Mucosa of stomach (tissue), 1 donor: ENCODE measurements at regions not wholly inside any gene's neighbourhood (a gene's known extent, or its start where the extent isn't known, plus 50 kb on each side); places are given as distances from the start of the nearest gene placed in this dataset.

Source experiments
- H3K27me3 ChIP-seq: one replicate; pipeline ENCODE4 v1.7.0; 2013; ENCODE audit warnings: mild to moderate bottlenecking, low read length; ENCODE audit not compliant: control insufficient read depth, insufficient read depth
- H3K36me3 ChIP-seq: one replicate; pipeline ENCODE4 v1.7.0; 2013; ENCODE audit warnings: low read length; ENCODE audit not compliant: control insufficient read depth, insufficient read depth
- H3K4me1 ChIP-seq: one replicate; pipeline ENCODE4 v1.7.0; 2013; ENCODE audit warnings: mild to moderate bottlenecking, low read length; ENCODE audit not compliant: control insufficient read depth, insufficient read depth
- H3K4me3 ChIP-seq: one replicate; pipeline ENCODE4 v1.7.0; 2013; ENCODE audit warnings: low read length
- H3K9ac ChIP-seq: one replicate; pipeline ENCODE4 v1.7.0; 2013; ENCODE audit warnings: mild to moderate bottlenecking, low read length, moderate library complexity
- H3K9me3 ChIP-seq: one replicate; pipeline ENCODE4 v1.7.0; 2013; ENCODE audit warnings: mild to moderate bottlenecking, low read length, moderate library complexity; ENCODE audit not compliant: control insufficient read depth
- donor health status: Pancreatic carcinoma.

DNA sequence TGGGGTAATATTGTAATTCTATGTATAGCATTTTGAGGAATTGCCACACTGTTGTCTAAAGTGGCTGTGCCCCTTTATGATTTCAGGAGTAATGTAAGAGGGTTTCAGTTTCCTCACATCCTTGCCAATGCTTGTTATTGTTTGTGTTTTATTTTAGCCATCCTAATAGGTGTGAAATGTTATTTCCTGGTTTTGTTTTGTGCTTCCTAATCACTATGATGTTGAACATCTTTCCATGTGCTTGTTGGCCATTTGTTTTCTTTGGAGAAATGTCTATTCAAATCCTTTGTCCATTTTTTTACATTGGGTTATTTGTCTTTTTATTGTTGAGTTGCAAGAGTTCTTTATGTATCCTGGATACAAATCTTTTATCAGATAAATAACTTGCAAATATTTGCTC, 97.3 kb upstream of the MLIP start:
- H3K4me1 ChIP-seq = no peaks in the 10 kb centered on the region
- no peak overlapping the region for H3K4me3 ChIP-seq
- H3K36me3 ChIP-seq = no peaks in the 10 kb centered on the region

DNA sequence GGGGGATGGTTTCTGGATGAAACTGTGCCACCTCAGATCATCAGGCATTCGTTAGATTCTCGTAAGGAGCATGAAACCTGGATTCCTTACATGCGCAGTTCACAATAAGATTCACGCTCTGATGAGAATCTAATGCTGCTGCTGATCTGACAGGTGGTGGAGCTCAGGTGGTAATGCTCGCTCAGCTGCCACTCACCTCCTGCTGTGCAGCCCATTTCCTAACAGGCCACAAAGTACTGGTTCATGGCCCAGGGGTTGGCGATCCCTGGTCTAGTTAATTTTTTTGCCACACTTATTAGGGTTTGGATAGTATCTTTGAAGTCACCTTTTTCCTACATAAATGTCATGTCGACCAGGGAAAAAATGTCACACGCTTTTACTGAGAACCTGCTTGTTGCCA, 96.8 kb upstream of the MLIP start:
- Histone ChIP-seq H3K4me1 (no peaks in the 10 kb centered on the region), H3K9me3 (no peaks in the 10 kb centered on the region), H3K9ac (no peak overlapping the region), H3K36me3 (no peaks in the 10 kb centered on the region), H3K27me3 (no peaks in the 10 kb centered on the region), H3K4me3 (no peak overlapping the region)

More for the DNA sequence above, 97.3 kb upstream of the MLIP start:
- H3K9me3 ChIP-seq = no peaks in the 10 kb centered on the region
- no peak overlapping the region for H3K9ac ChIP-seq
- no peaks in the 10 kb centered on the region for H3K27me3 ChIP-seq

DNA sequence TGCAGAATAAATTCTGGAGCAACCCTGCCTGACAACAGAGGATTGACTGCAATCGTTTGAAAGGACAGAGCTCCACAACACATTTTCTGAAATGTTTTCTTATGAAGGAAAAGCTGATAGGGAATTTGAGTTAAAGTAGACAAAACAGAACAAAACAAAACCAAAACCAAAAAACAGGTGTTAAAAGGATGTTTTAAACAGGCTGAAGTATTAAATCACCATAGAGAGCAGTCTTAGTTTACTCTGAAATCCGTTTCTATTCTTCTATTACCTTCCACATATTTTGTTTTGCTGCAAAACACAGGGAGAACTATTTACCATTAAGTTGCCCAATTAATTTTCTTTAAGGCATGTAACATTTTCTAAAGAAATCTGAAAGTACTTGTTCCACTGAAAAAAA, 93.4 kb upstream of the MLIP start:
- no peak overlapping the region for H3K4me3 ChIP-seq
- H3K9ac ChIP-seq = no peak overlapping the region
- no peaks in the 10 kb centered on the region for H3K36me3 ChIP-seq
- no peaks in the 10 kb centered on the region for H3K9me3 ChIP-seq
- H3K27me3 ChIP-seq = no peaks in the 10 kb centered on the region
- H3K4me1 ChIP-seq = no peaks in the 10 kb centered on the region

DNA sequence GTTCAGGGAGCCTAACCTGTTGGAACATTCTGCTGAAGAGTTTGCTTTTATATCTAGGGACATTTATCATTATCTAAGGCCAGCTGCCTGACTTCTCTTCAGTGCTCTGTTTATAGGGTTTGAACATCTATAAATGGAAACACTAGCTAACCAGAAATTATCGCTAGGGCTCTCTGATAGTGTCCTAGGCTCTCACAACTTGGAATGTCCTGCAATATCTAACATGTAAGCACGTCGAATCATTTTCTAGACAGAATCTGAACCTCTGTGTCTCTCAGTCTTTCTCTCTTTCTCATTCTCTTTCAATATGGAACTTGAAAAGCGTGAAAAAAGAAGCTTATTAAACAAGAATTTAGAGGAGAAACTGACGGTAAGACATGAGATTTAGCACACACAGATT, 92.5 kb upstream of the MLIP start:
- H3K4me1 ChIP-seq = no peaks in the 10 kb centered on the region
- no peak overlapping the region for H3K9ac ChIP-seq
- H3K4me3 ChIP-seq = no peak overlapping the region
- H3K9me3 ChIP-seq = no peaks in the 10 kb centered on the region
- H3K27me3 ChIP-seq = no peaks in the 10 kb centered on the region
- H3K36me3 ChIP-seq = no peaks in the 10 kb centered on the region

DNA sequence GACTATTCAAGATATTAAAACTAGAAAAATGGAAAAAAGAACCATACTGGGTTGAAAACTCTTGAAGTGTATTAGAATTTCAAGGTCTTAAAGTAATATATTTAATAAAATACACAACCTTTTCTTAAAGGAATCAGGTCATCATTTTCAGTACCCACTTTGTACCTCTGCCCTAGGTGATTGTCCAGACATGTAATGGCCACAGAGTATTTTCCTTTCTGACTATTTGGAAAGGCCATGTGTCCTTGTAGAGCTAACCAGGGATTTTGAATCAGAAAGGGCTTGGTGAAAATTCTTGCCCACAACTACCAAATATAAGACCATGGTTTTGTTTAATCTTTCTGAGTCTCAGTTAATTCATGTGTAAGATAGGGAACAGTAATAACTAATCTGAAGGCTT, 91.4 kb upstream of the MLIP start:
- H3K4me3 ChIP-seq = no peak overlapping the region
- H3K9me3 ChIP-seq = no peaks in the 10 kb centered on the region
- no peak overlapping the region for H3K9ac ChIP-seq
- no peaks in the 10 kb centered on the region for H3K36me3 ChIP-seq
- no peaks in the 10 kb centered on the region for H3K4me1 ChIP-seq
- H3K27me3 ChIP-seq = no peaks in the 10 kb centered on the region

DNA sequence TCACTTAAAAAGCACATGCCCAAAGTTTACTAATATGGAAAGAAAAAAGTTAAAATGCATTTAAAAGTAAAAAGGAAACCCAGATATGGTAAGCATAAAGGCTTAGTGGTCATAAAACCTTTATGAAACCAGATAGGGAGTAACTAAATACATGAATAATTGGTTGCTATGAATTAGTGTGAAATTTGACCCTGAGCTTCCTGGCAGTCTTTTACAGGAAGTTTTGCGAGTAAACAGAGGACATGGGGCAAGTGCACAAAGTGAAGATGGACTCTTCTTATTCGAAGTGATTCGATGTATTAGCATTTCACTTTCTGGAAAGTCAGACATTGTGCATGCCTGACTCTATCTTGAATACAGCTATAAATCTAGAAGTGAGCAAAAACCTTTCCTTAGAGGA, 90.9 kb upstream of the MLIP start:
- Histone ChIP-seq H3K4me1 (no peaks in the 10 kb centered on the region), H3K9ac (no peak overlapping the region), H3K36me3 (no peaks in the 10 kb centered on the region), H3K27me3 (no peaks in the 10 kb centered on the region), H3K4me3 (no peak overlapping the region), H3K9me3 (no peaks in the 10 kb centered on the region)

DNA sequence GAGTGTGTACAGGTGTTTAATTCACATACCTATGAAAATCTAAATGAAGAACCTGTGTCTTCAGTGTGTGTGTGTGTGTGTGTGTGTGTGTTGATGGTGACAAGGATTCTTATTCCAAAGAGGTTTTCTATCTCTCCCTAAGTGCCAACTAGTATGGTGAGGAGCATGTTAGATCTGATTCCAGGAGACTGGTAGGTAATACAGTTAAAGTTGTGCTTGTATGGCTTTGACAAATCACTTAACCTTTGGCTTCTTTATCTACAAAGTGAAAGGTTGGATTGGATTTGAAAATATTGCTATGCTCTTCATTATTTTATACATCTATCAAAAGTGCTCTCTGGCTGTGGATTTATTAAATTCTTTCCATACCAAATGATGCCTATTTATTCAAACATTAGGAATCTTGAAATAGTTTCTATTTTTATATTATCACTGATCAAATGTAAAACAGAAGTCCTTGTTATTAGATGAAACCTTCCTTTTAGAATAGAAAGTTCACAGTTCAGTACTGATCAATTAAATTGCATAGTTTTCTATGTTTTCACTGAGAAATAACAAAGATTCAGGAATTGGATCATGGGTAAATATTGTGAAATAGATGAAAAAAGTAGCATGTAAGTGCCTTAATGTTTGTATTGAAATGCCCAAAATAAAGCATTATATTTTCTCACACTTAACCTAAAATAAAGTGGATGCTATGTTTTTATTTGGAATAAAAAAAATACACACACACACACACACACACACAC, 84.4 kb upstream of the MLIP start:
- Histone ChIP-seq H3K36me3 (no peaks in the 10 kb centered on the region), H3K27me3 (no peaks in the 10 kb centered on the region), H3K9me3 (no peaks in the 10 kb centered on the region), H3K4me1 (no peaks in the 10 kb centered on the region), H3K4me3 (no peak overlapping the region), H3K9ac (no peak overlapping the region)

DNA sequence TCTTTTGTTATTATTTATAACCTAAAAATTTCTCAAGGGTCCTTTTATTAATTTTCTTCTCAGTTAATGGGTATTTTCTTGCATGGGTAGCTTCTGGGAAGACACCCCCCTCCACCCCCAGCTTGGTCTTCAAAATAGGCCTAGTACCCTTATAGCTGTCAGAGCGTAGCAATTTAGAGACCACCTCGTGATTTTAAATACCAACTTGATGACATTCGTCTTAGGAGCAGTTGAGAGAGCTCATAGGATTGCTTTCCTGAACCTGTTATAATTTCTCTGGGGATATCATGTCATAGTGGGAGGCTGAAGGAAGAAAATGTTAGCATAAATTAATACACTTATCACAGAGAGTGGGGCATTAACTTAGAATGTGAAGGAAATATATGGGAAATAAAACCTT, 83.1 kb upstream of the MLIP start:
- Histone ChIP-seq H3K36me3 (no peaks in the 10 kb centered on the region), H3K4me3 (no peak overlapping the region), H3K27me3 (no peaks in the 10 kb centered on the region), H3K9ac (no peak overlapping the region), H3K9me3 (no peaks in the 10 kb centered on the region), H3K4me1 (no peaks in the 10 kb centered on the region)

DNA sequence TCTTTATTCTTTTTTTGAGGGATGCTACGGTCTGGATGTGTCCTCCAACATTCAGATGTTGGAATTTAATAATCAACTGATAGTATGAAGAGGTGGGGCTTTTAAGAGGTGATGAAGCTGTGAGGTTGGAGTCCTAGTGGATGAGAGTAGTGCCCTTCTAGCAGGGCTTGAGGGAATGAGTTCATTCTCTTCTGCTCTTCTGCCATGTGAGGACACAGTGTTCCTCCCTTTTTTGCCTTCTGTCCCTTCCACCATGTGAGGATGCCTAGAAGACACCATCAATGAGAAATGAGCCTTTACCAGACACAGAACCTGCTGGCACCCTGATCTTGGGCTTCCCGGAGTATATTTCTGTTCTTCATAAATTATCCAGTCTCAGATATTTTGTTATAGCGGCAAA, 82.1 kb upstream of the MLIP start:
- H3K27me3 ChIP-seq = no peaks in the 10 kb centered on the region
- H3K9me3 ChIP-seq = no peaks in the 10 kb centered on the region
- no peaks in the 10 kb centered on the region for H3K4me1 ChIP-seq
- H3K36me3 ChIP-seq = no peaks in the 10 kb centered on the region
- H3K4me3 ChIP-seq = no peak overlapping the region
- no peak overlapping the region for H3K9ac ChIP-seq

DNA sequence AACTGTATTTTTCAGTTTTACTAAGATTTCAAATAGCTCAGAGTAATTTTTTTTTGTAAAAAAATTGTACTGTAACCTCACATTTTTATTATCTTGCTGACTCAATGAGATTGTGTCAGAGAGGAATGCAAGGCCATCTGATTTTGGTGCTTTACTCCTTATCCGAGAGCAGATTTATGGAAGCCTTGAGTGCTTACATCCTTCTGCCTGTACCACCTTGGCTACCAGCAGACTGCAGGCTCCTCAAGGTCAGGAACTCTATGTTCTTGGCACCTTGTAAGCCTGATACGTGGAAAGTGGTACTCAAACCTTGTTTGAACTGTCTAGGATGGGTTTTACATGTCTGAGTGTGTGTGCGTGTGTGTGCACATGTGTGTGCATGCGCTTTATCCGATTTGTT, 80.1 kb upstream of the MLIP start:
- H3K9ac ChIP-seq = no peak overlapping the region
- H3K36me3 ChIP-seq = no peaks in the 10 kb centered on the region
- no peaks in the 10 kb centered on the region for H3K4me1 ChIP-seq
- no peaks in the 10 kb centered on the region for H3K27me3 ChIP-seq
- H3K9me3 ChIP-seq = no peaks in the 10 kb centered on the region
- H3K4me3 ChIP-seq = no peak overlapping the region

DNA sequence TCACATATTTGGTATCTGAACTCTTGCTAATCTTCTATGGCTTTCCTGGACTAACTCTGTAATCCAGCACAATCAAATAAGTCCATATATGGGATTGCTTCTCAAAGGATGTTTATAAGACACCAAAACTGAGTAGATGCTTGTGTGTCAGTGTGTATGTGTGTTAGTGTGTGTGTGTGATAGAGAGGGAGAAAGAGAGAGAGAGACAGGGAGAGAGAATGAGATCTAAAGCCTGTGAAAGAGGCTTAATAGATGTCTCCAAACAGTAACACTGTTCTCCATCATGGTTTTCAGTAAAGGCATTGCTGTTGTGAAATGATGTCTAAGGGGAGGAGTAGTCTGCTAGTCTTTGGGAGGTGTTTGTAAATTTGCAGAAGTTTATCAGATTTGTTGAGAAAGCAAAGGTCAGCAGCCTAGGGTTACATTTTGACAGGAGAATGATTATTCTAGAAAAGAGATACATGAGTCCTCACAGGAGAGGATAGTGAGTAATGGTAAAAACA, 73.9 kb upstream of the MLIP start:
- no peaks in the 10 kb centered on the region for H3K4me1 ChIP-seq
- no peak overlapping the region for H3K4me3 ChIP-seq
- H3K36me3 ChIP-seq = no peaks in the 10 kb centered on the region
- no peaks in the 10 kb centered on the region for H3K9me3 ChIP-seq
- H3K27me3 ChIP-seq = no peaks in the 10 kb centered on the region
- H3K9ac ChIP-seq = no peak overlapping the region

DNA sequence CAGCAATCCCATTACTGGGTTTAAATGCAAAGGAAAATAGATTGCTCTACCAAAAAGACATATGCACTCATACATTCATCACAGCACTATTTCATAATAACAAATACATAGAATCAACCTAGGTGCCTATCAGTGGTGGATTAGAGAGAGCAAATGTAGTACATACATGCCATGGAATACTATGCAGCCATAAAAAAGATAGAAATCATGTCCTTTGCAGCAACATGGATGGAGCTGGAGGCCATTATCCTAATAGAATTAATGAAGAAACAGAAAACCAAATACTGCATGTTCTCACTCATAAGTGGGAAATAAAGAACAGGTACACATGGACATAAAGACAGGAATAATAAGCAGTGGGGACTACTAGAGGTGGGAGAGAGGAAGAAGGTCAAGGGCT, 70.7 kb upstream of the MLIP start:
- Histone ChIP-seq H3K4me1 (no peaks in the 10 kb centered on the region), H3K36me3 (no peaks in the 10 kb centered on the region), H3K27me3 (no peaks in the 10 kb centered on the region), H3K9ac (no peak overlapping the region), H3K4me3 (no peak overlapping the region), H3K9me3 (no peaks in the 10 kb centered on the region)

DNA sequence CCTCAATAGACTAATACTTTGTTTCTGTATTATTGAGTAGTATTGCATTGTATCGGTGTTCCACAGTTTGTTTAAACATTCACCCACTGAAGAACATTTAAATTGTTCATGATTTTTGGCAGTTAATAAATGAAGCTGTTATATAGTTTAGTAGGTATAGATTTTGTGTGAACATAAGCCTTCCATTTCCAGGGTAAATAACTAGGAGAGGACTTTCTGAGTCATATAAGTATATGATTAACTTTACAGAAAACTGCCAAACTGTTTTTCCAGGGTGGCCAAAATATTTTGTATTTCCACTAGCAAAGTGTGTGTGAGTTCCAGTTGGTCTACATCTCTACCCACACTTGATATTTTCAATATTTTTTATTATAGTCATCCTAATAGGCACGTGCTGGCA, 70.0 kb upstream of the MLIP start:
- Histone ChIP-seq H3K9ac (no peak overlapping the region), H3K27me3 (no peaks in the 10 kb centered on the region), H3K4me3 (no peak overlapping the region), H3K9me3 (no peaks in the 10 kb centered on the region), H3K36me3 (no peaks in the 10 kb centered on the region), H3K4me1 (no peaks in the 10 kb centered on the region)
